A673 (cell line): ENCODE measurements at regions not wholly inside any gene's neighbourhood (a gene's known extent, or its start where the extent isn't known, plus 50 kb on each side); places are given as distances from the start of the nearest gene placed in this dataset.

Experiments used
- BruUV-seq: library from RNA; stranded (reverse); fragments of 400-500 nt; replicated peaks from 2 replicates; lab custom pipeline; 2021; lab: Mats Ljungman, UMichigan
- CTCF ChIA-PET: fragments of 300-600 bp; sonication (Branson Sonifier 250); formaldehyde crosslinking; loops from one replicate; lab custom pipeline; 2022; ENCODE audit warnings: antibody characterized with exemption; lab: Charles Lee
- POLR2A ChIA-PET: fragments of 300-600 bp; sonication (Branson Sonifier 250); formaldehyde crosslinking; loops from one replicate; lab custom pipeline; 2022; ENCODE audit warnings: antibody characterized with exemption; ENCODE audit not compliant: low non-redundant PET; lab: Charles Lee
- DNase-seq: peaks from one replicate; pipeline ENCODE4 v3.0.0-alpha.2; 2015; ENCODE audit warnings: low spot score
- H3K27ac ChIP-seq: fragments of 200-600 bp; sonication (generic); 2 replicates; pipeline ENCODE4 v1.5.1; 2016; ENCODE audit warnings: mixed run types, low read depth, mild to moderate bottlenecking, mixed read lengths, antibody characterized with exemption, low read length; ENCODE audit not compliant: poor library complexity, severe bottlenecking
- H3K27me3 ChIP-seq: fragments of 200-600 bp; sonication (generic); replicated peaks from 2 replicates; pipeline ENCODE4 v1.6.1; 2017; ENCODE audit warnings: mixed run types, low read depth, mild to moderate bottlenecking, mixed read lengths, antibody characterized with exemption, low read length; ENCODE audit not compliant: insufficient read depth, poor library complexity
- H3K36me3 ChIP-seq: fragments of 200-600 bp; sonication (generic); 2 replicates; pipeline ENCODE4 v1.6.1; 2016; ENCODE audit warnings: mixed run types, mild to moderate bottlenecking, mixed read lengths, antibody characterized with exemption, low read length; ENCODE audit not compliant: insufficient read depth, poor library complexity, severe bottlenecking
- H3K4me1 ChIP-seq: fragments of 200-600 bp; sonication (generic); 2 replicates; pipeline ENCODE4 v1.6.1; 2017; ENCODE audit warnings: mixed run types, mild to moderate bottlenecking, mixed read lengths, antibody characterized with exemption, low read length; ENCODE audit not compliant: insufficient read depth, poor library complexity, severe bottlenecking
- H3K4me3 ChIP-seq: fragments of 200-600 bp; sonication (generic); 2 replicates; pipeline ENCODE4 v1.5.1; 2016; ENCODE audit warnings: low read depth, mixed run types, mild to moderate bottlenecking, mixed read lengths, low read length; ENCODE audit not compliant: poor library complexity, severe bottlenecking
- H3K9me3 ChIP-seq: fragments of 200-600 bp; sonication (generic); 2 replicates; pipeline ENCODE4 v1.6.1; 2016; ENCODE audit warnings: mixed run types, low read depth, mild to moderate bottlenecking, mixed read lengths, antibody characterized with exemption, low read length; ENCODE audit not compliant: poor library complexity, severe bottlenecking
- EZH2 ChIP-seq: fragments of 200-600 bp; sonication (generic); IDR thresholded peaks from 2 replicates; pipeline ENCODE4 v1.6.1; 2017; ENCODE audit warnings: borderline replicate concordance, low read depth, mild to moderate bottlenecking, mixed read lengths, antibody characterized with exemption, low read length; ENCODE audit not compliant: poor library complexity, severe bottlenecking
- intact Hi-C: fragments of 100-400 bp; cut with micrococcal nuclease; formaldehyde crosslinking; loops from one replicate; pipeline ENCODE4 v1.10.0; 2022; ENCODE audit not compliant: unreplicated experiment
- TF ChIP-seq, protein P1 (sequence below): fragments of 300-800, 200-600 bp; sonication (generic); conservative IDR thresholded peaks from 2 replicates; pipeline ENCODE4 v1.5.1; 2017; ENCODE audit warnings: low read depth, mild to moderate bottlenecking, antibody characterized with exemption, low read length, moderate library complexity, mixed read lengths

DNA sequence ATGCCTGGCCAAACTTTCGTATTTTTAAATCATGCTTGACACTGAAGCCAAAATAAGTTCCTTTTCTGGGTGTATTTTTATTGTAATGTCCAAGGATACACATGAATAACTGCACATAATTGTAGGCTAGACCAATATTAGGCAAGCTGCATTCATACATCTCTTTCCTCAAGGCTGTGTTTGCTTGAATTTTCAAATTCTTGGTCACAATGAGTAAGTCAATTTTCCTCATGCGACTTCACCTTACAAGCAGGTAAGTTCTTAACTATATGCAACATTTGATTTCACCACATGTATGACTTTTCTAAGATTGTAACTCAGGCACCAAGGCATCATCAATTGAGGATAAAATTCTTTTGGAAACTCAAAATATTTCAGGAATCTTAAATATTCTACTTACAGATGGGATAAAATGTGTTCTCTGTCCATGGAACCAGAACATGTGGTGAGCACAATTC lies 112.4 kb upstream of the ZNF217 start:
- TF ChIP-seq, protein P1, sequence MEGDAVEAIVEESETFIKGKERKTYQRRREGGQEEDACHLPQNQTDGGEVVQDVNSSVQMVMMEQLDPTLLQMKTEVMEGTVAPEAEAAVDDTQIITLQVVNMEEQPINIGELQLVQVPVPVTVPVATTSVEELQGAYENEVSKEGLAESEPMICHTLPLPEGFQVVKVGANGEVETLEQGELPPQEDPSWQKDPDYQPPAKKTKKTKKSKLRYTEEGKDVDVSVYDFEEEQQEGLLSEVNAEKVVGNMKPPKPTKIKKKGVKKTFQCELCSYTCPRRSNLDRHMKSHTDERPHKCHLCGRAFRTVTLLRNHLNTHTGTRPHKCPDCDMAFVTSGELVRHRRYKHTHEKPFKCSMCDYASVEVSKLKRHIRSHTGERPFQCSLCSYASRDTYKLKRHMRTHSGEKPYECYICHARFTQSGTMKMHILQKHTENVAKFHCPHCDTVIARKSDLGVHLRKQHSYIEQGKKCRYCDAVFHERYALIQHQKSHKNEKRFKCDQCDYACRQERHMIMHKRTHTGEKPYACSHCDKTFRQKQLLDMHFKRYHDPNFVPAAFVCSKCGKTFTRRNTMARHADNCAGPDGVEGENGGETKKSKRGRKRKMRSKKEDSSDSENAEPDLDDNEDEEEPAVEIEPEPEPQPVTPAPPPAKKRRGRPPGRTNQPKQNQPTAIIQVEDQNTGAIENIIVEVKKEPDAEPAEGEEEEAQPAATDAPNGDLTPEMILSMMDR, result no peak
- no peak for TF ChIP-seq EZH2
- no TSS peak for BruUV-seq
- no peak overlapping the region for H3K4me3 ChIP-seq
- intact Hi-C loops, result no loop called here
- DNase-seq, result no peak
- H3K4me1 ChIP-seq, result peaks cover 28% of the 10 kb centered on the region
- CTCF ChIA-PET, result no interaction called here
- no peaks in the 10 kb centered on the region for H3K36me3 ChIP-seq
- POLR2A ChIA-PET, result no interaction called here
- H3K9me3 ChIP-seq, result no peaks in the 10 kb centered on the region
- H3K27ac ChIP-seq, result no peak overlapping the region
- H3K27me3 ChIP-seq, result no peaks in the 10 kb centered on the region

- no TSS peak for BruUV-seq
- ChIA-PET CTCF (no interaction called here), POLR2A (no interaction called here)
- no peak for DNase-seq
- Histone ChIP-seq H3K36me3 (no peaks in the 10 kb centered on the region), H3K4me1 (peaks cover 19% of the 10 kb centered on the region), H3K27me3 (no peaks in the 10 kb centered on the region), H3K9me3 (no peaks in the 10 kb centered on the region), H3K27ac (no peak overlapping the region), H3K4me3 (no peak overlapping the region)
- TF ChIP-seq, protein P1, result no peak
- no peak for TF ChIP-seq EZH2
- intact Hi-C loops, result no loop called here
Observed at GRCh38 chr20:53702617-53703016, 109.0 kb upstream of the ZNF217 start.

DNA sequence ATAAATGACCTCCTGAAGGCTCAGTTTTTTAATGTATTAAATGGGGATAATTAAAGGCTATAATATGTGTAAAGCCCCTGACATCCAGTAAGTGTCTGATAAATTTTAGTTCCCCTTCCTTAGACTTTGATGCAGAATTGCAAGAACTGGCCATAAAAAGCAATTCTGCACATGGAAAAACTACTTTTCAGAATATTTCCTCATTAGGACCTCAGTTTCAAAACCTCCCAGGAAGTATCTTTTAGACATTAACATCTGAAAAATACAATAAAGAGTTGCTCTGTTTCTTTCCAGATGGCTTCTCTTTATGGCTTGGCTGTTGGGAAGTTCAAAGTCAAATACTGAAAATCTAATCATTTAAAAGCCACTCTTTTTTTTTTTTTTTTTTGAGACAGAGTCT lies 106.3 kb upstream of the ZNF217 start:
- DNase-seq, result no peak
- ChIA-PET CTCF (no interaction called here), POLR2A (no interaction called here)
- TF ChIP-seq EZH2, result no peak
- TF ChIP-seq, protein P1, result no peak
- no TSS peak for BruUV-seq
- Histone ChIP-seq H3K27ac (no peak overlapping the region), H3K4me1 (peaks cover 5% of the 10 kb centered on the region), H3K27me3 (no peaks in the 10 kb centered on the region), H3K4me3 (no peak overlapping the region), H3K9me3 (no peaks in the 10 kb centered on the region), H3K36me3 (no peaks in the 10 kb centered on the region)
- intact Hi-C loops, result no loop called here
